A549 (cell line): ENCODE measurements at regions not wholly inside any gene's neighbourhood (a gene's known extent, or its start where the extent isn't known, plus 50 kb on each side); places are given as distances from the start of the nearest gene placed in this dataset.
A peak's percentile ranks its signal among the peaks of the same experiment; 100 is the strongest.
"Not testable (repeated sequence)": the region's sequence is repeated elsewhere in the genome, so short reads cannot be mapped to it uniquely, and the experiment has no call there.

Source experiments
- ATAC-seq, 2 experiments: fragments of 200-7000 bp in 1 of 2; fragments of >200 bp in 1 of 2; cut with Nextera tagmentation in 1 of 2; cut with Tn5 transposase in 1 of 2; 3 replicates each; pipeline versions ENCODE4 v1.8.0 to v1.9.1; 2018 to 2020; ENCODE audit warnings: mild to moderate bottlenecking in 1 of 2, moderate library complexity in 1 of 2
- CTCF ChIA-PET: fragments of 300-600 bp; sonication (Branson Sonifier 250); formaldehyde crosslinking; extraction: SDS; loops from one replicate; lab custom pipeline; 2021; ENCODE audit warnings: antibody characterized with exemption, inconsistent platforms; lab: Yijun Ruan, JAX
- POLR2A ChIA-PET: fragments of 350-600 bp; formaldehyde crosslinking; extraction: SDS; loops from one replicate; lab custom pipeline; 2021; ENCODE audit warnings: antibody characterized with exemption, inconsistent platforms; lab: Yijun Ruan, JAX
- DNase-seq, 2 experiments: peaks; one replicate each; pipeline versions ENCODE4 v3.0.0 to v3.0.0-alpha.2; 2011 to 2016; ENCODE audit warnings: low read depth in 1 of 2, low spot score in 1 of 2
- FAIRE-seq: peaks from 2 replicates; lab custom pipeline; 2011; peaks lifted over from hg19 to GRCh38; lab: Jason Lieb, UNC
- H3K27ac ChIP-seq, 2 experiments: fragments of >200 bp; sonication (Bioruptor Twin); formaldehyde crosslinking; 3 replicates each; pipeline ENCODE4 v1.5.1; 2016 to 2017
- H3K4me1 ChIP-seq: fragments of >200 bp; sonication (Bioruptor Twin); formaldehyde crosslinking; 3 replicates; pipeline ENCODE4 v1.6.1; 2016
- H3K4me2 ChIP-seq: fragments of >200 bp; sonication (Bioruptor Twin); formaldehyde crosslinking; 3 replicates; pipeline ENCODE4 v1.6.1; 2016
- H3K4me3 ChIP-seq: fragments of >200 bp; sonication (Bioruptor Twin); formaldehyde crosslinking; 3 replicates; pipeline ENCODE4 v1.5.1; 2016
- H3K9me3 ChIP-seq: fragments of >200 bp; sonication (Bioruptor Twin); formaldehyde crosslinking; 3 replicates; pipeline ENCODE4 v1.6.1; 2016
- BHLHE40 ChIP-seq: IDR thresholded peaks from 2 replicates; pipeline ENCODE4 v1.6.1; 2012; ENCODE audit warnings: low read depth, low read length, inconsistent platforms
- CBX8 ChIP-seq: fragments of 200-600 bp; sonication (generic); IDR thresholded peaks from 2 replicates; pipeline ENCODE4 v1.6.1; 2016
- CEBPB ChIP-seq, 2 experiments: fragments of >200 bp in 1 of 2; sonication (Bioruptor Twin) in 1 of 2; formaldehyde crosslinking in 1 of 2; IDR thresholded peaks; 2 replicates each; pipeline ENCODE4 v1.6.1; 2012 to 2016
- CHD2 ChIP-seq: fragments of 150-350 bp; IDR thresholded peaks from 2 replicates; pipeline ENCODE4 v1.6.1; 2014; ENCODE audit warnings: low read length; ENCODE audit not compliant: partially characterized antibody
- FOSB ChIP-seq: fragments of 250-450 bp; sonication (Bioruptor Pico); IDR thresholded peaks from 2 replicates; pipeline ENCODE4 v1.5.0; 2020; ENCODE audit warnings: mild to moderate bottlenecking, moderate library complexity
- FOXS1 ChIP-seq: fragments of 250-450 bp; sonication (Bioruptor Pico); IDR thresholded peaks from 2 replicates; pipeline ENCODE4 v1.5.0; 2020; ENCODE audit warnings: mild to moderate bottlenecking, moderate library complexity
- GATA3 ChIP-seq: IDR thresholded peaks from 2 replicates; pipeline ENCODE4 v1.6.1; 2012; ENCODE audit warnings: borderline replicate concordance
- HMGXB4 ChIP-seq: fragments of 250-450 bp; sonication (Bioruptor Pico); IDR thresholded peaks from 2 replicates; pipeline ENCODE4 v1.5.0; 2021; ENCODE audit warnings: mild to moderate bottlenecking, moderate library complexity, borderline replicate concordance
- HOXB13 ChIP-seq: fragments of 250-450 bp; sonication (Bioruptor Pico); IDR thresholded peaks from 2 replicates; pipeline ENCODE4 v1.5.0; 2020; ENCODE audit warnings: low read depth, mild to moderate bottlenecking, moderate library complexity
- PBX3 ChIP-seq: IDR thresholded peaks from 2 replicates; pipeline ENCODE4 v1.6.1; 2012
- RAD21 ChIP-seq, 2 experiments: fragments of >200 bp in 1 of 2; sonication (Bioruptor Twin) in 1 of 2; formaldehyde crosslinking in 1 of 2; IDR thresholded peaks in 1 of 2; conservative IDR thresholded peaks in 1 of 2; 2 replicates in 1 of 2; 3 replicates in 1 of 2; pipeline ENCODE4 v1.6.1; 2012 to 2018; ENCODE audit warnings: inconsistent platforms in 1 of 2
- RCOR1 ChIP-seq: fragments of 150-350 bp; IDR thresholded peaks from 2 replicates; pipeline ENCODE4 v1.6.1; 2014; ENCODE audit warnings: antibody characterized with exemption, low read length, low read depth
- RNF2 ChIP-seq: fragments of 200-600 bp; sonication (generic); IDR thresholded peaks from 2 replicates; pipeline ENCODE4 v1.6.1; 2016; ENCODE audit warnings: low read depth, mild to moderate bottlenecking, antibody characterized with exemption, moderate library complexity, borderline replicate concordance
- SMC3 ChIP-seq: fragments of >200 bp; sonication (Bioruptor Twin); formaldehyde crosslinking; IDR thresholded peaks from 3 replicates; pipeline ENCODE4 v1.6.1; 2018; ENCODE audit warnings: inconsistent platforms
- TFCP2L1 ChIP-seq: fragments of 250-450 bp; sonication (Bioruptor Pico); IDR thresholded peaks from 2 replicates; pipeline ENCODE4 v1.5.0; 2021; ENCODE audit warnings: mild to moderate bottlenecking
- ZSCAN20 ChIP-seq: fragments of 250-450 bp; sonication (Bioruptor Pico); IDR thresholded peaks from 2 replicates; pipeline ENCODE4 v1.8.0; 2022; ENCODE audit warnings: mild to moderate bottlenecking, moderate library complexity
- WGBS: methylation state at CpG from one replicate; pipeline ENCODE4 v1.1.6; 2017; ENCODE audit errors: missing lambda C conversion rate; 5-methylcytosine and 5-hydroxymethylcytosine counted together
- TF ChIP-seq, protein P1 (sequence below): fragments of >200 bp; sonication (Bioruptor Twin); formaldehyde crosslinking; IDR thresholded peaks from 2 replicates; pipeline ENCODE4 v1.6.1; 2016
- TF ChIP-seq, protein P2 (sequence below): fragments of >200 bp; sonication (Bioruptor Twin); formaldehyde crosslinking; IDR thresholded peaks from 3 replicates; pipeline ENCODE4 v1.5.1; 2016

DNA sequence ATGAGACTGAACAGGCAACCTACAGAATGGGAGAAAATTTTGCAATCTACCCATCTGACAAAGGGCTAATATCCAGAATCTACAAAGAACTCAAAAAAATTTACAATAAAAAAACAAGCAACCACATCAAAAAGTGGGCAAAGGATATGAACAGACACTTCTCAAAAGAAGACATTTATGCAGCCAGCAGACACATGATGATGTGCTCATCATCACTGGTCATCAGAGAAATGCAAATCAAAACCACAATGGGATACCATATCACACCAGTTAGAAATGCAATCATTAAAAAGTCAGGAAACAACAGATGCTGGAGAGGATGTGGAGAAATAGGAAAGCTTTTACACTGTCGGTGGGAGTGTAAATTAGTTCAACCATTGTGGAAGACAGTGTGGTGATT lies 51.7 kb upstream of the PAXBP1 start:
- CTCF ChIA-PET: not testable (repeated sequence)

GRCh38 chr21:32824950-32825349 lies 53.4 kb upstream of the PAXBP1 start:
- ATAC-seq (no peak), FAIRE-seq (no peak), DNase-seq (no peak)
- Histone ChIP-seq H3K27ac (no peak overlapping the region), H3K4me3 (no peak overlapping the region), H3K4me1 (no peaks in the 10 kb centered on the region), H3K9me3 (no peaks in the 10 kb centered on the region), H3K4me2 (no peak overlapping the region)
- ChIA-PET POLR2A (no interaction called here), CTCF (interaction anchor here (1.3 to 2.5 kb wide), 2 partner anchors 53 to 164 kb away, joined by 4 to 8 read pairs; partner anchors contain the start of gene PAXBP1)
- TF ChIP-seq RNF2: no peak
- no peak for TF ChIP-seq BHLHE40
- no peak for TF ChIP-seq FOXS1 (CRISPR knock-in tag)
- no peak for TF ChIP-seq CEBPB (IDR thresholded peaks at IDR 0.05)
- TF ChIP-seq GATA3: no peak
- no peak for TF ChIP-seq HOXB13 (CRISPR knock-in tag)
- TF ChIP-seq PBX3: no peak
- no peak for TF ChIP-seq FOSB
- no peak for TF ChIP-seq RCOR1
- TF ChIP-seq CHD2: no peak
- WGBS: 4% methylated on average over 1 of the region's 1 CpG

More for the DNA sequence above, 51.7 kb upstream of the PAXBP1 start:
- H3K4me2 ChIP-seq, ATAC-seq, H3K27ac ChIP-seq, POLR2A ChIA-PET, DNase-seq, H3K4me1 ChIP-seq, FAIRE-seq, H3K4me3 ChIP-seq, H3K9me3 ChIP-seq: not testable (repeated sequence)
- WGBS: 38% methylated on average over 1 of the region's 1 CpG

GRCh38 chr21:32826329-32827167 lies 55.0 kb upstream of the PAXBP1 start:
- Histone ChIP-seq H3K4me3 (no peak overlapping the region), H3K9me3 (no peaks in the 10 kb centered on the region), H3K27ac (no peak overlapping the region), H3K4me2 (no peak overlapping the region), H3K4me1 (no peaks in the 10 kb centered on the region)
- 27% methylated on average over 8 of the region's 9 CpGs for WGBS
- TF ChIP-seq, protein P1, sequence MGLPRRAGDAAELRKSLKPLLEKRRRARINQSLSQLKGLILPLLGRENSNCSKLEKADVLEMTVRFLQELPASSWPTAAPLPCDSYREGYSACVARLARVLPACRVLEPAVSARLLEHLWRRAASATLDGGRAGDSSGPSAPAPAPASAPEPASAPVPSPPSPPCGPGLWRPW: no peak
- TF ChIP-seq CBX8 (no peak), TFCP2L1 (CRISPR knock-in tag) (no peak), HMGXB4 (CRISPR knock-in tag) (no peak), RAD21 (conservative IDR thresholded peaks at IDR 0.05 in 1 of 2, IDR thresholded peaks at IDR 0.05 in 1 of 2) (peak; percentile 40 to 59; a peak in 3 of 5 replicates), ZSCAN20 (no peak), SMC3 (peak; percentile 30; the same call in 1 of the 3 replicates)
- TF ChIP-seq, protein P2, sequence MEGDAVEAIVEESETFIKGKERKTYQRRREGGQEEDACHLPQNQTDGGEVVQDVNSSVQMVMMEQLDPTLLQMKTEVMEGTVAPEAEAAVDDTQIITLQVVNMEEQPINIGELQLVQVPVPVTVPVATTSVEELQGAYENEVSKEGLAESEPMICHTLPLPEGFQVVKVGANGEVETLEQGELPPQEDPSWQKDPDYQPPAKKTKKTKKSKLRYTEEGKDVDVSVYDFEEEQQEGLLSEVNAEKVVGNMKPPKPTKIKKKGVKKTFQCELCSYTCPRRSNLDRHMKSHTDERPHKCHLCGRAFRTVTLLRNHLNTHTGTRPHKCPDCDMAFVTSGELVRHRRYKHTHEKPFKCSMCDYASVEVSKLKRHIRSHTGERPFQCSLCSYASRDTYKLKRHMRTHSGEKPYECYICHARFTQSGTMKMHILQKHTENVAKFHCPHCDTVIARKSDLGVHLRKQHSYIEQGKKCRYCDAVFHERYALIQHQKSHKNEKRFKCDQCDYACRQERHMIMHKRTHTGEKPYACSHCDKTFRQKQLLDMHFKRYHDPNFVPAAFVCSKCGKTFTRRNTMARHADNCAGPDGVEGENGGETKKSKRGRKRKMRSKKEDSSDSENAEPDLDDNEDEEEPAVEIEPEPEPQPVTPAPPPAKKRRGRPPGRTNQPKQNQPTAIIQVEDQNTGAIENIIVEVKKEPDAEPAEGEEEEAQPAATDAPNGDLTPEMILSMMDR: peak; percentile 43
- FAIRE-seq (no peak), DNase-seq (peak; percentile 18 to 63), ATAC-seq (peak; percentile 95)
- POLR2A ChIA-PET: interaction anchor here (0.7 kb wide), 1 partner anchor 20 kb away, joined by 4 read pairs; no protein-coding TSS in a partner anchor
- CTCF ChIA-PET: interaction anchor here (0.7 to 2.5 kb wide), 16 partner anchors 9 to 619 kb away, joined by 3 to 10 read pairs (median 4); partner anchors contain the start of genes PAXBP1 and SYNJ1
